ENCODE measurements at regions not wholly inside any gene's neighbourhood (a gene's known extent, or its start where the extent isn't known, plus 50 kb on each side); places are given as distances from the start of the nearest gene placed in this dataset.
"Not testable (repeated sequence)": the region's sequence is repeated elsewhere in the genome, so short reads cannot be mapped to it uniquely, and the experiment has no call there.

DNA sequence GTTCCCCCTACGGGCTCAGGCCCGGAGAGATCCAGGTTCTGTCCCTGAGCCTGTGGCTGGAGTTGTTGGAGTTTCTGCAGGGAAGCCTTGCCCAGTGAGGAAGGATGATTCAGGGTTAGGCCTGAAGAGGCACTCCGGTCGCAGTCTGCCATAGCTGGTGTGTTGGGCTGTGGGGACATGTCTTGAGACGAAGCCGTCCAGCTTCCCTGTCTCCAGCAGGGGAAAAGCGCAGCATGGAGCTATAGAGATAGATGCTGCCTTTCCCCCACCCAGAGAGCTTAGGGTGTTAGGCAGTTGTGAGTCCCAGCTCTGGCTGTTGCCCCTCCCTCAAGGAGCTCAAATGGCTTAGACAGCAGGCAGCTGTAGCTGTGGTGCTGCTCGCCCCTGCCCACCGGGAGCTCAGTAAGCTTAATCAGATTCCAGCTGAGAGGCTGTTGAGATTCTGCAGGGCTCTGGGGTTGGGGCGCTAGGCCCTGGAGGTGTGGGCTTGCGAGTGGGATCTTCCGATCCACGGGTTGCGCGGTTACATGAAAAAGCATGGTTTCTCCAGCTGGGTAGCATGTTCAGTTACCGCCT is 103.9 kb downstream of the PMAIP1 start:
- DNase-seq: no peak

DNA sequence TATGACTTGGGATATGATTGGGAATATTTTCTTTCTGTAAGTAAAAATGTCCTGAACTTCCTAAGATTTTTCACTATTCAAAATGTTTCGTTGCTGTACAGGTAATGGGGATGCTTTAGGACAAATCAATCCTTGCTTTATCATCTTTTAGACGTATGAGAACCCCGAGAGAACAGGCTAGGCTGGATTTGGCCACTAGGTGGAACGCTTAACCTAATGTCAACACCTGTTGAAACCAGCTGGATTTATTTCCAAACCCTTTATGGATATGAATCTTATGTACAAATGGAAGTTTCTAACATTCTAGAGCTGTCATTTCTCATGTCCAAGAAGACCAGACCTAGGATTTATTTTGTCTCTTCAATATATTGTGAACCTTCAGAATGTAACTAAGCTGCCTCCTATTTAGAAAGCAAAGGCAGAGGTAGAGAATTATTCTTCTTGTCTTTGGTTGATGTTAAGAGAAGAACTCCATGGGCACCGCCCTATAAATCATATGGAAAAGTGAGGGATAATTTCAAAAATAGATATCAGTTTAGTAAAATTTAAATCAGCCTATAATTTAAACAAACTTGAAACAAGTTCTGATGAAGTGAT is 96.7 kb downstream of the PMAIP1 start:
- no peak for DNase-seq

DNA sequence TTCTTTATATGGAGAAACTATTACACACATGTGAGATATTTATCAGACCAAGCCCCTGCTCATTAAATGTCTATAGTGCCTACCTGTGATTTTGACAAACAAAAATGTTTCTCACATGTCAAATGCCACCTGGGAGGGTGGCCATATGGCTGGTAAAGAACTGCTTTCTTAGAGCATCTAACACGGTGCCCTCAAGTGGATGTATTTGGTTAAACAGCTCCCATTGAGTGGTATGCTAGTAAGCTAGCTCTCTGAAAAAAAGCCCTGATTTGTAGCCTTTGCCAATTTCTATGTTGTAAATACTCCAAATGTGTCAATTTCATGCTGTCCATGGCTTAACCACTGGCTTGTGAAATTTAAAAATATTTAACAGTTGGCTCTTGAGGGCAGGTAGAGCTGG is 94.6 kb downstream of the PMAIP1 start:
- DNase-seq: no peak

DNA sequence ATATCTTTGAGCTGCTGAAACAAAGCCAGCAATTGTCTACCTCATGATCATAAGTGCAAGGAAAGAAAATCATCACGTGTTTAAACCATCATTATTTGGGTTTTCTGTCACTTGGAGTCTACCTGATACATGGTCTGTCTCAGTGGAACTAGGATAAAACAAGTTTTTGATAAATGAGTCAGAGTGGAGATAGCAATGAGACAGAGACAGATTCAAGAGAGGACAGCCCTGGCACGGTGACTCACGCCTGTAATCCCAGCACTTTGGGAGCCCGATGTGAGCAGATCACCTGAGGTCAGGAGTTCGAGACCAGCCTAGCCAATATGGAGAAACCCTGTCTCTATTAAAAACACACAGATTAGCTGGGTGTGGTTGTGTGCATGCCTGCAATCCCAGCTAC is 93.8 kb downstream of the PMAIP1 start:
- DNase-seq: no peak

DNA sequence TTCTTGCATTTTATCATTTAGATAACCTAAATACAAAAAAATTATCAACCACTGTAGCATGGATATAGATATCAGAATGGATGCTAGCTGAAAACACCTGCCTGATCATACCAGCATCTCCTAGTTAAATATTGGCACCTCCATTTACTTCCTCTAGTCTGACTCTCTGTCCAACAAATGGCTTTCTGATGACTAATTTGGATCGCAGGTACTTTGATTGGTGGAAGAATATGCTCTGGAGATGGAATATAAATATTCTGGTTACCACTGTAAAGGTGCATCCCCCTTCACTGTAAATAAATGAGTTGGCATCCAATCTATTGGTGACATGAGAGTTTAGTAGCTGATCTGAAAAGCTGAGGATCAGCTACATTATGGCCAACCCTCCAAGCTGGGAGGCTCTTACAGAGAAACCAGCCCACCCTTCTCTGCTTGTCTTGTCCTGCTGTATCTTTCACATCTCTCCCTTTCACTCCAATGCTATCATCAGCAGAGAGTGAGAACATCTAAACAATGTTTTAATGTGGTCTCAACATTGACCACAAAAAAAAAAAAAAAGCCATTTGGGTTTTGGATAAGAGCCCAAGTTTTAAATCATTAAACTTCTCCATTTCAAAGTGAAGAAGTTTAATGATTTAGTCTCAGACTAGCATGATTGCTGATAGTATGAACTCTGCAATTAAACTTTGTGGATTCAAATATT is 90.5 kb downstream of the PMAIP1 start:
- DNase-seq: no peak

DNA sequence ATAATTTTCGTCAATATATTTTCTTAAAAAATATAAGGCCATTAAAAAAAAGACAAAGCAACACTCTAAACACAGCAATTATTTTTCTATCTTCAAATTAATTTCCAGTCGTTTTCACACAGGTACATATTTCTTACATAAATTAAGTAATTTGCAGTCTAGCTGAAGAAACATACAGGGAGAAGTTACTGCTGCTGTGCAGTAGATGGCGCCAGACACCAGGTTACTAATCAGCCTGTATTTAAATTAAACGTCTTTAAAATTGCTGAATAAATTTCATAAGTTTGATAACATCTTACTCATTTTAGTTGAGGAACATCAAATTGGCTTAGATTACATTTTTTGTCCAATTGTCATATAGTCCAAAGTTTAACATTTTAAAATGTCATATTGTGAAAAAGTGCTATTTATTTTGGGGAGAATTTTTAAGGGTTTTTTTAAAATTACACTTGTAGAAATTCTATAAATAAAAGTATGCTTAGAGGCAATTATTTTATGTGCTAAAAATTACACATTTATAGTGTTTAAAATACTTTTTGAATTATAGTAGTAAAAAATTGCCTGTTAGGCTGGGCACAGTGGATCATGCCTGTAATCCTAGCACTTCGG is 88.4 kb downstream of the PMAIP1 start:
- DNase-seq: peak; percentile 64

DNA sequence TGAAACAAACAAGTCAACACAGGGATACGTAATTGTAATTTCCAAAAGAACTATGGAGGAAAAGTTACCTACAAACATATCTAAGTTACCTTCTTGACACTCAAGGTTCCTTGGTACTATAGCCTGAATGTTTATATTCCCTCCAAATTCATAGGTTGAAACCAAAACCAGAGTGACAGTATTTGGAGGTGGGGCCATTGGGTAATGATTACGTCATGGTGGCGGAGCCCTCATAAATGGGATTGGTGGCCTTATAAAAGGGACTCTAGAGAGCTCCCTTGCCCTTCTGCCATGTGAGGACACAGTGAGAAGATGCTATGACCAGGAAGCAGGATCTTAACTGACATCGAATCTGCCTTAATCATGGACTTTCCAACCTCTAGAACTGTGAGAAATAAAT is 87.3 kb downstream of the PMAIP1 start:
- DNase-seq: no peak

DNA sequence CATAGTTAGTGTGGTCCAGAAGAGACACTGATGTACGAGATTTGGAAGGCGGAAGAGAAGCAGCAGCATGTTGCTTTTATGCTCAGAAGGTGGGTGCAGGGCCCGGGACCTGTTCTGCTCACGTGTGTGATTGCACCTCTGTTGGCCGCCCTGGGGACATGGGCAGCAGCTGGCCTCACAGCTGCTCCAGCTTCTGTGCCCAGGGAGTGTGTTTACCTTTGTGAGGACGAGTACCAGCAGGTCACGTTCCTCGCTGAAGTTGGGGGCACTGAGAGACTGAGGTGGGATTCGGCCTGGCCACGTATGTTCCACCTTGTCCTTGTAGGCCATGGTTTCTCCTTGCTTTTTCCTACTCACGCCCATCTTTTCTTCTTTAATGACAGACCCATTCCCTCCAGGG is 86.3 kb downstream of the PMAIP1 start:
- no peak for DNase-seq

DNA sequence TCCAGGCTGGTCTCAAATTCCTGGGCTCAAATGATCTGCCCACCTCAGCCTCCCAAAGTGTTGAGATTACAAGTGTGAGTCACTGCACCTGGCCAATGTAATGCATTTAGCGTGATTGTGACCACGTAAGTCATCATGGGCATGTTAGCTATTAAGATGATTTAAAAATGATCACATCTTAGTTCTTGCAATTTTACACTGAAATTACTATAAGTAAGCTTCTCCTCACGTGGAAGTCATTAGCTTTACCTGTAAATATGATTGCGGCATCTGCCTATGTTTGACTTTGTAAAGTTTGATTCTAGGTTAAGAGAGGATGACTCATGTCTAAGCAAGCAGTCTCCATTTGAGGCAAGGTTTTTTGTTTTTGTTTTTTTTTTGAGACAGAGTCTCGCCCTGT is 85.5 kb downstream of the PMAIP1 start:
- no peak for DNase-seq

DNA sequence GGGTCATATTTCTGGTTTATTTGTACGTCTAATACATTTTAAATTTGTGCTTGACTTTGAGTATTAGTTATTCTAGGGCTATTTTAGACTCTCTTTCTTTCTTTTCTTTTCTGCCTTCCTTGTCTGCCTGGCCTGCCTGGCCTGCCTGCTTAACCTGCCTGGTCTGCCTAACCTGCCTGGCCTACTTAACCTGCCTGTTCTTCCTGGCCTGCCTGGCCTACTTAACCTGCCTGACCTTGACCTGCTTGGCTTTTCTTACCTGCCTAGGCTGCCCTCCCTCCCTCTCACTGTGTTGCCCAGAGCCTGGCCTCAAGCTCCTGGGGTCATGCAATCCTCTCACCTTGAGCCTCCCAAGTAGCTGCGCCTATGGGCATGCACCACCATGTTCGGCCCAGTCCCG is 83.7 kb downstream of the PMAIP1 start:
- DNase-seq: no peak

DNA sequence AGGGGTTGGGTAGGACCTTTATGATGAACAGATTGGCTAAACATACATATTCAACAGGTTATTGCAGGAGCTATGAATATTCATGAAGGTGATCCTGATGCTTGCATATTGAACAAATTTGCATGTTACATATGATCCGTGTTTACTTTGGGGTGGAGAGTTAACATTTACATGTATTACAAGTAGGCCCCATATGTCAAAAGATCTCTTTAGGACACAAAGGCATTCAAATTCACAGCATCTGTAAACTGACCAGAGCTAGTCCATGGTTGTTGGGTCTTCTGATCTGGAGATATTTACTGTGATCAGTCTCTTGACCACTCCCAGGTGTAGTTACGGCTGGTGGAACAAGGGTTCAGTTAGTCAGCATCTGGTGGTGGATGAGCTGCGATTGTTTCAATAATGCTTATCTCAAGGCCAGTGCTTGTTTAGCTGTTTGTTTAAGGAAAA is 80.4 kb downstream of the PMAIP1 start:
- no peak for DNase-seq

DNA sequence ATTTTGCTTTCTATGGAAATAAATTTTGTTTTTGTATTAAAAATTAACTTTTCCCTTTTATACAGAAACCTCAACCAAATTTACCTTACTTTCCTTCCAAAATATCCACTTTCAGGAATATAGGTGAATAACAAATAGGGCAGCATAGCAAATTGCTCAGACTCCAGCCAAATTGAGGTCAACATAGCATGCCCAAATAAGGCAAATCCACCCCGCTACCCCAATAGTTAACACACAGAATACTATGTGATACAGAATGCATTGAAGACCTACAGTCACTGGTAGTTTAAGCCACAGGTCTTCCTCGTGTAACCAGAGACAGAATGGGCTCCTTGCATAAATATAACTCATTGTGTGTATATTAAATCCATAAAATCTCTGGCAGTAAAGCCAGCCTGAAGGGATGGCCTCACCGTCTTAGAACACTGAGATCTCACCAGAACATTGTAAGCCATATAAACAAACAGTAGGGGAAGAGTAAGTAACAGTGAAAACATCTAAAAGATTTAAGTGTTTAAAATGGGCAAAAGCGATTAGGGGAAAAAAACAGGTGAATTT is 72.2 kb downstream of the PMAIP1 start:
- no peak for DNase-seq

DNA sequence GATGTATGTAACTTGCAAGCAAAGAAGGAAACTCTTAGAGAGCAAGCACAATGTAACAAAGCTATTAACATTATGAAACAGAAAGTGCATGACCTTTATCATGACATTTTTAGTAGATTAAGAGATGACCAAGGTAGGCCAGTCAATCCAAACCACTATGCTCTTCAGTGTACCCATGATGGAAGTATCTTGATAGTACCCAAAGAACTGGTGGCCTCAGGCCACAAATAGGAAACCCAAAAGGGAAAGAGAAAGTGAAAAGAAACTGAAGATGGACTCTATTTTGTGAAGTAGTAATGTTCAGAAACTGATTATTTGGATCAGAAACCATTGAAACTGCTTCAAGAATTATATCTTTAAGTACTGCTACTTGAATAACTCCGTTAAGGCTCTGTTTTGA is 71.3 kb downstream of the PMAIP1 start:
- DNase-seq: not testable (repeated sequence)

DNA sequence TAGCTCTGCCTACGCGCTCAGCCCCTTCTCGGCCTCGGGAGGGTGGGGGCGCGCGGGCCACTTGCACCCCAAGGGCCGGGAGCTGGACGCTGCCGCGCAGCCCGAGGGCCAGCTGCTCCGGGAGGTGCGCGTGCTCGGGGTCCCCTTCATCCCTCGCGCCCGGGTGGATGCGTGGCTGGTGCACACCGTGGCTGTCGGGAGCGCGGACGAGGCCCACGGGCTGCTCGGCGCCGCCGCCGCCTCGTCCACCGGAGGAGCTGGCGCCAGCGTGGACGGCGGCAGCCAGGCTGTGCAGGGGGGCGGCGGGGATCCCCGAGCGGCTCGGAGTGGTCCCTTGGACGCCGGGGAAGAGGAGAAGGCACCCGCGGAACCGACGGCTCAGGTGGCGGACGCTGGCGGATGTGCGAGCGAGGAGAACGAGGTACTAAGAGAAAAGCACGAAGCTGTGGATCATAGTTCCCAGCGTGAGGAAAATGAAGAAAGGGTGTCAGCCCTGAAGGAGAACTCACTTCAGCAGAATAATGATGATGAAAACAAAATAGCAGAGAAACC is 69.8 kb downstream of the PMAIP1 start:
- DNase-seq: not testable (repeated sequence)

DNA sequence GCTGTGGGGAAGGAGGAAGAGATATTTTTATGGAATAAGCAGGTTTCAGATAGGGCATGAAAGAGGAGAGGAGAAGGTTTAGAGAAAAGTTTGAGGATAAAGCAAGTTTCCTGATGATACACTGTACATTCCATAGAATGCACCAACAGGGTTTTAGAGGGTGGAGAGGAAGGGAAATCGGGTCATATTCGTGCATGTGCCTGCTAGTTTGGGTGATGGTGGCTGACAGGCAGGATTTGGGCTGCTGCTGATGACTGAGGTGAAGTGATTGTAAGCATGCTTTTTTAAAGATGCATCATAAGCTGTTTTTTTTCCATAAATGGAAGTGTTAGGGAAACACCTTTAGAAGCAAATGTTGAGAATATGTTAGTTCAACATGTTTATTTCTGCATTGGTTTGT is 68.8 kb downstream of the PMAIP1 start:
- DNase-seq: no peak

DNA sequence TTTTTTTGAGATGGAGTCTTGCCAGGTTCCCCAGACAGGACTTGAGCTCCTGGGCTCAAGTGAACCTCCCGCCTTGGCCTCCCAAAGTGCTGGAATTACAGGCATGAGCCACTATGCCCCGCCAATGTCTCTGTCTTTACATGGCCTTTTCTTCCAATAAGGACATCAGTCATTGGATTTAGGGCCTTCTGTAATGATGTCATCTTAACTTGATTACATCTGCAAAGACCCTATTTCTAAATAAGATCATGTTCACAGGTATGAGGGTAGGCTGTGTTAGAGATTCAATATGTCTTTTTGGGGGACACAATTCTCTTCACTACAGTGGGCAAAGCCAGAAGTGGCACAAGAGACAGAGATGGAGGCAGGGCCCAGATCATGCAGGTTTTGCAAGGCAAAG is 68.1 kb downstream of the PMAIP1 start:
- no peak for DNase-seq

DNA sequence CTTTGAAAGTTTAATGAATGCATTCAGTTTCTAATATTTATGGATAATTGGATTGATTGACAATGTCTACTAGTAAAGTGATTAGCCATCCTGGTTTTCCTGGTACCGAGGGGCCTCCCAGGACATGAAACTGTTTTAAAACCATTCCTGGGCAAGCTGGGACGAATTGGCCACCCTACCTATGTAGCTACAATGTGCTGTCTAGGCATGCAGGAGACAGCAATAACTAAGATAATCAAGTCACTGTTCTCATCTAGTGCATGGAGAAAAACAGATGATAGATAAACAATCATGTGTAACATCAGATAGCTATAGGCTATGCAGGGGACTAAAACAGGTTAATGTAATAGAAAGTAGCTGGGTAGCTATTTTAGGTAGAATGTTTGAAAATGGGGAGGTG is 67.1 kb downstream of the PMAIP1 start:
- DNase-seq: no peak

DNA sequence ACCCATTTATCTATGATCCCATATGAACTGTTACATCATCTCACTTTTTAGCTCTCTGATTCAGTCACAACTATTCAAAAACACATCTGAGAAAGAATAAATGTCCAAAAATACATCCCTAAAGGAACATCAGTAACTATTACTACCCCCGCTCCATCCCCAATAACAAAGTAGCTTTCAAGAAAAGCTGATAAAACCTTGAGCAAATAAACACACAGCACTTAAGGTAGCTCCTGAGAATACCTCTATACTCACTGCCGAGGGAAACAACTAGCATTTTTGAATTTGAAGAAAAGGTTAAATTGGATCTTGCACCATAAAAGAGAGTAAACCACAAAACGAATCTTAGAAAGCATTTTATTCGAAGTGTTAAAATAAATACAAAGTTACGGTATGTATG is 63.4 kb downstream of the PMAIP1 start:
- no peak for DNase-seq

DNA sequence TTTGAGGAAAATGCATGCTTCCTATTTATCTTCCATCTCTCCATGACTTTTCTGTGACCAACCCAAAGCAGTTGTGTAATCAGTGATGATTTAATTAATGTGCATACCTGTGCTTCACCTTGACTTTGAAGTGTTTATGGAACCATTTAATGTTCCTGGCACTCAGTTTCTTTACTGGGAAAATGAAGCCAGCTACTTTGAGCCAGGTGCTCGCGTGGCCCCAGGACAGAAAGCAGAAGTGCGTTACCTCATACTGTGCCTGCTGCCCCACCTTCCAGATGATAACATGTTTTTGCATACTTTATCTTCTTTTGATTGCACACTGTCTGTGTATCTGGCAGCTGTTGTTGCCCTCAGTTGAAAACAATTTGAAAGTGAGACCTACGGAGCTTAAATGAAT is 61.3 kb downstream of the PMAIP1 start:
- DNase-seq: no peak

DNA sequence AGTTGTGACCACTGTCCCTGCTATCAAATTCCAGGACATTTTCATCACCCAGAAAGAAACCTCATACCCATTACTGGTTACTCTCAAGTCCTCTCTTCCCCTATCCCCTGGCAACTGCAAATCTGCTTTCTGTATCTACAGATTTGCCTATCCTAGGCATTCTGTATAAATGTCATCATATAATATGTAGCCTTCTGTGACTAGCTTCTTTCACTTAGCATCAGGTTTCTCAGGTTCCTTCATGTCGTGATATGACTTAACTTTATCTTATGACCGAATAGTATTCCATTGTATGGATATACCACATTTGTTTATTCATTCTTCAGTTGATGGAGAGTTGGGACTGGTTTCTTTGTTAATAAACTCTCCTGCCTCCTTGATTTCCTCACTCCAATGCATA is 60.5 kb downstream of the PMAIP1 start:
- DNase-seq: no peak

DNA sequence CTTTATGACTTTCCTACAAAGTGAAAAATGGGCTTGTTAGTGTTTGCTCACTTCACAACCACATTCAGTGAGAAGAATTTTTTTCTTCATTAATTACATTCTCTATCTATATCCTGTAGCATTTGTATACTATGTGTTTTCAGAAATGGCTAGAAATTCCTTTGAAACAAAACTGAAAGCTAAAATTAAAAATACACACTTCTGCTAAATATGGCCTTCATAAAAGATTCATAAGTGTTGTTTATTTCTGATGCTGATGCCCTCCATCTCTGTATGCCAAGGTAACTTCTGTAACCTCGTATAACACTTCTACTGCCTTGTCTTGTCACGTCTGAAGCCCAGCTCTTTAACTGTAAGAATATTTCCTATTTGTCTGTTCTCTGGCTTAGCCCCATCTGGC is 59.8 kb downstream of the PMAIP1 start:
- no peak for DNase-seq

DNA sequence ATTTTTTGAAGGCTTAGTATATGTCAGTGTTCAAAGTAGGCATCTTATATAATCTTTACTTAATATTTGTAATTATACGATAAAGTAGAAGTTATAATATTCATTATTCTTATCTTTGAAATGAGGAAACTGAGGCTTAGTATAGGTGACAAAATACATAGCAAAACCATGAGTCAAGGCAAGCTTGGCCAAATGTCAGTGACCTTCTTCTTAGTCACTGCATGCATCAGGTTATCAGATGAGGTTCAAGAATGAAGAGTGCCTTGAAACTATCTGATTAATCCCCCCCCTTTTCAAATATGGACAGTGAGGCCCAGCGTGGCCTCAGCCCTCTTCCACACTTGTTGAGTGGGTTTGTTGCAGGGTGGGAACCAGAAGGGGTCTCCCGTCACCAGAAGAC is 59.3 kb downstream of the PMAIP1 start:
- DNase-seq: no peak

DNA sequence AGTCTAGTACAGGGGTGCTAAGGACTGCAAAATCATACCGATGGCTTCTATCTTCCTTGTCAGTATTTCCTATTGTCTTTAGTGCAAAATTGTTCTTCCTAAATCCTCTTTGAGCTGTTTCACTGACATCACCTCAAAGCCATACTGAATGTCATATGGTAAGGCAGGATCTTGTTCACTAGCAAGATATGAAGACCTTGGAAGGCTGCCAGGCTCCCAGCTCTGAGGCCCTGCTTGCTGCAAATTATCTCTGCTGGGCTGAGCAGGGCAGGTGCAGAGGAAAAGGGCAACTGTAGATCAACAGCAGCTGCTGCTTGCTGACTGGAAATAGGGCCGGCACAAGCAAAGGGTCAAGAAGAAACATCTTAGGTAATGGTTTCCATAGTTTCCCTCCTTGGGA is 58.2 kb downstream of the PMAIP1 start:
- DNase-seq: peak; percentile 7

DNA sequence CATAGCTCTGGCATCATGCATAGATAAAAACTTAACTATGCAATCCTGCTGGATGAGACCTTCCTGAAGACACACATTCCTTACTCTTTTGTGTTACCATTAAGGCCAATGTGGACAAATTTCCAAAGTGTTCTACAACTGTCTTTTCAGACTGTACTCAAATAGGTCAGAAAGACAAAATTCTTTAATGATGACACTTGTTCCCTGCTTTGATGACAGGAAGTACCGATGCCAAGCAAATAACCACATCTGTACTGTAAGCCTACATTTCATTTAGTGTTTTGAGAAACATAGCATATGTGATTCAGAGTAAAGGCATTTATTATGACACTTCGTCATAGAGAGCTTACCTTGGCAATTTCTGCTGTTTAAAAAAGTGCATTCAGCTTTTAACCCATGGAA is 55.0 kb downstream of the PMAIP1 start:
- DNase-seq: no peak

All from CD4-positive, alpha-beta T cell treated with Interleukin-6 for 4 hours (primary cell).